Astrocyte (in vitro differentiated cells and primary cell): ENCODE measurements at regions not wholly inside any gene's neighbourhood (a gene's known extent, or its start where the extent isn't known, plus 50 kb on each side); places are given as distances from the start of the nearest gene placed in this dataset. TPM values are rescaled to one million over a fixed set of nuclear protein-coding genes. Genes with fewer than 3 reads are reported as not detected.

ENCODE experiments used
- microRNA-seq: library from miRNA; unstranded; fragments of <30 nt; microRNA quantifications from one replicate; pipeline ENCODE4 v1.2.0, GENCODE V29; 2020

Small RNA genes lying in the stretch of these regions (microRNA-seq; reads per million reads assigned to microRNA genes)
- gene MIR4277: not detected
